ENCODE measurements at regions not wholly inside any gene's neighbourhood (a gene's known extent, or its start where the extent isn't known, plus 50 kb on each side); places are given as distances from the start of the nearest gene placed in this dataset.

DNA sequence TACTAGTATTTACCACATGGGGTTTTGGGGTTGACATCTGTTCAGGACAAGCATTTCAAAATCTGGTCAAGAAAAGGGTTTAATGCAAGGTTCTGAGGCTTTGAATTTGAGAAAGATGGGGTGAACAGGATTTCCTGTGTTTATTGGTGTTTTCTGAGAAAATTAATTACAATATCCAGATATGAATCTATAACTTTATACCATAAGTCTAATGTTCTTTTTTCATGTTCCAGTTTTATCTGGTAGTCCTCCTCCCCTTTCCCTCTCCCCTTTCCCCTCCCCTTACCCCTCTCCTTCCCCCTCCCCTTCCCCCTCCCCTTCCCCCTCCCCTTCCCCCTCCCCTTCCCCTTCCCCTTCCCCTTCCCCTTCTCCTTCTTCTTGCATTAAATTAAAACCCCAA, 1518.2 kb upstream of the TMEFF2 start:
- Histone ChIP-seq H3K9ac (ENCODE audit: low read length) (no peak overlapping the region), H2AFZ (ENCODE audit: low read depth, low read length, poor library complexity, severe bottlenecking) (no peak overlapping the region), H3K9me2 (ENCODE audit: insufficient read depth) (no peaks in the 10 kb centered on the region), H3K27me3 (ENCODE audit: insufficient read depth, low read length) (no peaks in the 10 kb centered on the region), H3K79me2 (ENCODE audit: insufficient read depth, low read length) (no peaks in the 10 kb centered on the region), H3K27ac (ENCODE audit: low read depth, low read length) (no peak overlapping the region), H4K20me1 (ENCODE audit: insufficient read depth) (no peaks in the 10 kb centered on the region), H3K4me1 (ENCODE audit: control insufficient read depth in 1 of 2, insufficient read depth in 2 of 2, low read length in 2 of 2) (no peaks in the 10 kb centered on the region), H3K4me2 (ENCODE audit: low read length) (no peak overlapping the region), H3K4me3 (replicated peaks in 1 of 2; ENCODE audit: low read depth in 1 of 2, low read length in 2 of 2) (no peak overlapping the region), H3K9me3 (ENCODE audit: control insufficient read depth in 1 of 2, insufficient read depth in 1 of 2, low read depth in 1 of 2, low read length in 2 of 2) (no peaks in the 10 kb centered on the region), H3K36me3 (ENCODE audit: control insufficient read depth in 1 of 2, insufficient read depth in 2 of 2, low read length in 2 of 2) (no peaks in the 10 kb centered on the region)
- intact Hi-C loops (cut with micrococcal nuclease) = no loop called here
- no peak for ATAC-seq
- ChIA-PET POLR2A (no interaction called here), CTCF (no interaction called here), RAD21 (ENCODE audit: low non-redundant PET in 1 of 2, low total read pairs in 2 of 2, uncharacterized antibody in 2 of 2, unreplicated experiment in 2 of 2) (no interaction called here)
- BruUV-seq (replicated peaks) = no TSS peak
- TF ChIP-seq ZNF274 (IDR thresholded peaks at IDR 0.05; ENCODE audit: low read depth, low read length) (no peak), SRF (IDR thresholded peaks at IDR 0.05; ENCODE audit: low read depth) (no peak), ELF1 (IDR thresholded peaks at IDR 0.05; ENCODE audit: borderline replicate concordance, low read depth) (no peak), YY1 (IDR thresholded peaks at IDR 0.05; ENCODE audit: extremely low read depth, insufficient replicate concordance, low read depth, low read length) (no peak), TCF7L2 (IDR thresholded peaks at IDR 0.05; ENCODE audit: borderline replicate concordance, extremely low read depth, insufficient read depth, insufficient read length) (no peak), CBX3 (IDR thresholded peaks at IDR 0.05; ENCODE audit: low read depth) (no peak)
- TF ChIP-seq, protein P1, sequence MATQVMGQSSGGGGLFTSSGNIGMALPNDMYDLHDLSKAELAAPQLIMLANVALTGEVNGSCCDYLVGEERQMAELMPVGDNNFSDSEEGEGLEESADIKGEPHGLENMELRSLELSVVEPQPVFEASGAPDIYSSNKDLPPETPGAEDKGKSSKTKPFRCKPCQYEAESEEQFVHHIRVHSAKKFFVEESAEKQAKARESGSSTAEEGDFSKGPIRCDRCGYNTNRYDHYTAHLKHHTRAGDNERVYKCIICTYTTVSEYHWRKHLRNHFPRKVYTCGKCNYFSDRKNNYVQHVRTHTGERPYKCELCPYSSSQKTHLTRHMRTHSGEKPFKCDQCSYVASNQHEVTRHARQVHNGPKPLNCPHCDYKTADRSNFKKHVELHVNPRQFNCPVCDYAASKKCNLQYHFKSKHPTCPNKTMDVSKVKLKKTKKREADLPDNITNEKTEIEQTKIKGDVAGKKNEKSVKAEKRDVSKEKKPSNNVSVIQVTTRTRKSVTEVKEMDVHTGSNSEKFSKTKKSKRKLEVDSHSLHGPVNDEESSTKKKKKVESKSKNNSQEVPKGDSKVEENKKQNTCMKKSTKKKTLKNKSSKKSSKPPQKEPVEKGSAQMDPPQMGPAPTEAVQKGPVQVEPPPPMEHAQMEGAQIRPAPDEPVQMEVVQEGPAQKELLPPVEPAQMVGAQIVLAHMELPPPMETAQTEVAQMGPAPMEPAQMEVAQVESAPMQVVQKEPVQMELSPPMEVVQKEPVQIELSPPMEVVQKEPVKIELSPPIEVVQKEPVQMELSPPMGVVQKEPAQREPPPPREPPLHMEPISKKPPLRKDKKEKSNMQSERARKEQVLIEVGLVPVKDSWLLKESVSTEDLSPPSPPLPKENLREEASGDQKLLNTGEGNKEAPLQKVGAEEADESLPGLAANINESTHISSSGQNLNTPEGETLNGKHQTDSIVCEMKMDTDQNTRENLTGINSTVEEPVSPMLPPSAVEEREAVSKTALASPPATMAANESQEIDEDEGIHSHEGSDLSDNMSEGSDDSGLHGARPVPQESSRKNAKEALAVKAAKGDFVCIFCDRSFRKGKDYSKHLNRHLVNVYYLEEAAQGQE (IDR thresholded peaks at IDR 0.05; ENCODE audit: low read depth) = no peak
- TF ChIP-seq, protein P2, sequence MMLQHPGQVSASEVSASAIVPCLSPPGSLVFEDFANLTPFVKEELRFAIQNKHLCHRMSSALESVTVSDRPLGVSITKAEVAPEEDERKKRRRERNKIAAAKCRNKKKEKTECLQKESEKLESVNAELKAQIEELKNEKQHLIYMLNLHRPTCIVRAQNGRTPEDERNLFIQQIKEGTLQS (IDR thresholded peaks at IDR 0.05) = no peak
- DNase-seq (ENCODE audit: low read depth, low spot score) = no peak

All from HCT116 (cell line).